WTC11 (cell line): ENCODE measurements at regions not wholly inside any gene's neighbourhood (a gene's known extent, or its start where the extent isn't known, plus 50 kb on each side); places are given as distances from the start of the nearest gene placed in this dataset.

Experiments
- ATAC-seq: fragments of 200-7000 bp; cut with Tn5 transposase; 2 replicates; pipeline ENCODE4 v1.10.0; 2021; ENCODE audit warnings: mild to moderate bottlenecking, moderate library complexity
- CTCF ChIA-PET: fragments of 300-600 bp; sonication (Branson Sonifier 250); formaldehyde crosslinking; loops from one replicate; lab custom pipeline; 2021; ENCODE audit warnings: antibody characterized with exemption; lab: Charles Lee
- POLR2A ChIA-PET: fragments of 350-600 bp; sonication (Branson Sonifier 250); formaldehyde crosslinking; loops from one replicate; lab custom pipeline; 2021; ENCODE audit warnings: antibody characterized with exemption; lab: Charles Lee
- DNase-seq: peaks from one replicate; pipeline ENCODE4 v3.0.0; 2021; ENCODE audit warnings: low spot score
- H3K27ac Mint-ChIP-seq: 2 replicates; pipeline ENCODE4 v1.8.0; 2021; ENCODE audit warnings: mixed read lengths
- H3K27me3 Mint-ChIP-seq: 2 replicates; pipeline ENCODE4 v1.8.0; 2021; ENCODE audit warnings: low read depth, mild to moderate bottlenecking, moderate library complexity, mixed read lengths
- H3K36me3 Mint-ChIP-seq: 2 replicates; pipeline ENCODE4 v1.8.0; 2021; ENCODE audit warnings: mixed read lengths
- H3K4me1 Mint-ChIP-seq: 2 replicates; pipeline ENCODE4 v1.8.0; 2022; ENCODE audit warnings: mixed read lengths
- H3K4me3 Mint-ChIP-seq: 2 replicates; pipeline ENCODE4 v1.8.0; 2021; ENCODE audit warnings: mild to moderate bottlenecking, moderate library complexity, mixed read lengths
- H3K9me3 Mint-ChIP-seq: 2 replicates; pipeline ENCODE4 v1.8.0; 2021; ENCODE audit warnings: mixed read lengths
- ARID4B ChIP-seq: sonication (generic); formaldehyde crosslinking; IDR thresholded peaks from 2 replicates; pipeline ENCODE4 v1.8.0; 2023; ENCODE audit warnings: missing genetic modification reagents, mild to moderate bottlenecking, borderline replicate concordance
- ATF1 ChIP-seq: sonication (generic); formaldehyde crosslinking; IDR thresholded peaks from 2 replicates; pipeline ENCODE4 v1.8.1; 2023; ENCODE audit warnings: mild to moderate bottlenecking, moderate library complexity, missing genetic modification reagents
- ATF3 ChIP-seq: sonication (generic); formaldehyde crosslinking; conservative IDR thresholded peaks from 2 replicates; pipeline ENCODE4 v1.8.1; 2022; ENCODE audit warnings: mild to moderate bottlenecking, missing genetic modification reagents
- CBFB ChIP-seq: sonication (generic); formaldehyde crosslinking; IDR thresholded peaks from 2 replicates; pipeline ENCODE4 v1.8.1; 2022; ENCODE audit warnings: mild to moderate bottlenecking, low read depth, missing genetic modification reagents
- CREM ChIP-seq: sonication (generic); formaldehyde crosslinking; IDR thresholded peaks from 2 replicates; pipeline ENCODE4 v1.8.1; 2022; ENCODE audit warnings: mild to moderate bottlenecking, missing genetic modification reagents, moderate library complexity
- E2F5 ChIP-seq: sonication (generic); formaldehyde crosslinking; IDR thresholded peaks from 2 replicates; pipeline ENCODE4 v1.8.1; 2022; ENCODE audit warnings: mild to moderate bottlenecking, moderate library complexity, missing genetic modification reagents
- PRRX2 ChIP-seq: fragments of 250-450 bp; sonication (Bioruptor Pico); IDR thresholded peaks from 2 replicates; pipeline ENCODE4 v1.8.0; 2021; ENCODE audit warnings: mild to moderate bottlenecking
- SOX15 ChIP-seq: fragments of 250-450 bp; sonication (Bioruptor Pico); IDR thresholded peaks from 2 replicates; pipeline ENCODE4 v1.9.0; 2021; ENCODE audit warnings: mild to moderate bottlenecking
- USF1 ChIP-seq: sonication (generic); formaldehyde crosslinking; IDR thresholded peaks from 2 replicates; pipeline ENCODE4 v1.8.0; 2022; ENCODE audit warnings: mild to moderate bottlenecking, missing genetic modification reagents
- ZNF232 ChIP-seq: sonication (generic); formaldehyde crosslinking; IDR thresholded peaks from 2 replicates; pipeline ENCODE4 v1.8.0; 2022; ENCODE audit warnings: mild to moderate bottlenecking, missing genetic modification reagents
- ZNF281 ChIP-seq: sonication (generic); formaldehyde crosslinking; IDR thresholded peaks from 2 replicates; pipeline ENCODE4 v1.8.0; 2023; ENCODE audit warnings: mild to moderate bottlenecking, missing genetic modification reagents
- ZNF317 ChIP-seq: sonication (generic); formaldehyde crosslinking; IDR thresholded peaks from 2 replicates; pipeline ENCODE4 v1.8.1; 2023; ENCODE audit warnings: low read depth, mild to moderate bottlenecking, moderate library complexity, missing genetic modification reagents, borderline replicate concordance
- ZNF425 ChIP-seq: fragments of 250-450 bp; sonication (Bioruptor Pico); conservative IDR thresholded peaks from 2 replicates; pipeline ENCODE4 v1.9.0; 2021; ENCODE audit warnings: mild to moderate bottlenecking
- ZNF512 ChIP-seq: sonication (generic); formaldehyde crosslinking; IDR thresholded peaks from 2 replicates; pipeline ENCODE4 v1.8.1; 2022; ENCODE audit warnings: missing genetic modification reagents, borderline replicate concordance

- DNase-seq (no peak), ATAC-seq (no peak)
- Mint-ChIP-seq H3K27ac (no peak overlapping the region), H3K27me3 (no peaks in the 10 kb centered on the region), H3K4me1 (peaks cover 18% of the 10 kb centered on the region), H3K9me3 (no peaks in the 10 kb centered on the region), H3K36me3 (no peaks in the 10 kb centered on the region), H3K4me3 (no peak overlapping the region)
- POLR2A ChIA-PET: no interaction called here
- CTCF ChIA-PET: no interaction called here
- TF ChIP-seq ATF1 (CRISPR knock-in tag) (no peak), ZNF317 (CRISPR knock-in tag) (no peak), E2F5 (CRISPR knock-in tag) (no peak), ZNF232 (CRISPR knock-in tag) (no peak), CREM (CRISPR knock-in tag) (no peak), ZNF281 (no peak), ZNF512 (CRISPR knock-in tag) (no peak), ATF3 (CRISPR knock-in tag) (no peak), ZNF425 (no peak), PRRX2 (CRISPR knock-in tag) (no peak), USF1 (CRISPR knock-in tag) (no peak), SOX15 (CRISPR knock-in tag) (no peak), CBFB (CRISPR knock-in tag) (no peak), ARID4B (no peak)
Measured at GRCh38 chr4:111681751-111682150, 463.5 kb upstream of the FAM241A start.
